GM21717 (cell line): ENCODE measurements at regions not wholly inside any gene's neighbourhood (a gene's known extent, or its start where the extent isn't known, plus 50 kb on each side); places are given as distances from the start of the nearest gene placed in this dataset.

Experiments used
- ATAC-seq: cut with Tn5 transposase; IDR thresholded peaks from one replicate; pipeline ENCODE4 v1.9.1; 2021; ENCODE audit warnings: mild to moderate bottlenecking, moderate library complexity; ENCODE audit not compliant: unreplicated experiment

- ATAC-seq: no peak
These were observed 90.7 kb upstream of the IL12B start for GRCh38 chr5:159420940-159421339.

DNA sequence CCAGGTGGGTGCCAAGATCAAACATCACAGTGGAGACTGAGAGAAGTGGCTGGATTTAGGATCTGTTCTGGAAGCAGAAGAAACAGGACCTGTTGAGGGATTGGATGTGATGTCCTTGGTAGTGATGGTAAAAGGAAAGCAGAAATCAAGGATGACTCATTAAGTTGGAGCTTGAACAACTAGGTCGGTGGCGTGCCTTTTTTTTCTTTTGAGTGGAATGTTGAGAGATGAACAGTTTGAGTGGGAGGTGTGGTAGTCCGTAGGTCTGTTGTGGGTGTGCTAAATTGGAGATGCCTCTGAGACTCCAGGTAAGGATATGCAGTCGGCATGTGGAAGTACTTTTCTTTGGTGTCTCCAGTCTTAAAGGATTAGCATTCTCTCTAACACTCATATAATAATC, 92.1 kb upstream of the IL12B start:
- ATAC-seq: no peak

- no peak for ATAC-seq
These were observed 92.6 kb upstream of the IL12B start for GRCh38 chr5:159422910-159423309.

- no peak for ATAC-seq
These were observed 93.8 kb upstream of the IL12B start for GRCh38 chr5:159424123-159424522.

GRCh38 chr5:159426694-159427093, 96.4 kb upstream of the IL12B start:
- peak; percentile 31 for ATAC-seq

DNA sequence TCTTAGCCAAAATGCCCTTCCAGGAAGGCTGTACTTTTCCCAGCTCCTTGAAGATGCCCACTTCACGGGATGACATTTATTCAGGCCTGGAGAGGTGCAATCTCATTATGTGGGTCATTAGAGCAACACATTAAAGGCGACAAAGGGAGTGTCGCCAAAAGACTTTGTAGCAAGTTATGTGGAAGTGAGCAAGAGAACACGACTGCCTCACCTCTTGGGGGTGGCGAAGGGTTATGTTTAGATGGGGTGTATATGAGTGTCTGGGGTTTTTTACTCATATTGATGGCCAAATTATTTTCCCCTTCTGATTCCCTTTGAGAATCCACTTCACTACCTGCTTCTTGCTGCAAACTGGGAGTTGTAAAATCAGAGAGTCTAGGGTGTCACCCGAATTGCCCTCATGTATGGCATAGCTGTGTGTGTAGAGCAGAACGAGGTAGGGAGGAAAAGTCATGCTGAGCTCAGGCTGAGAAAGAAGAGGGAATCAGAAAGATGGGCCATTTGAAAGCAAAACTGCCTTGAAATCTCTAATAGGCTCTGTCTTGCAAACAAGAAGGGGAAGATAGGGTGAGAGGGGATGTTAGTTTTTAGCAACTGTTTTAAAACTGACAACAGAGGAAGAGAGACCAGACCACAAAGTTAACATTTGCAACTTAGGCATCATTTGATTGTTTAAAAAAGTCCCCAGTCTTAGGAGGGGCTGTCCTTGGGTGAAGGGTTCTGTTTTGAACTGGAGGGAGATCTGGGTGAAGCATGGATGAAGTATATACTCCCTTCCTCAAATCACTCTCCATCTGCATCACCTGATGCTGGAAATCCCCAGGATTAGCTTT, 97.1 kb upstream of the IL12B start:
- ATAC-seq: peak; percentile 77

- peak; percentile 27 for ATAC-seq
These were observed 100.2 kb upstream of the IL12B start for GRCh38 chr5:159430361-159431012.

DNA sequence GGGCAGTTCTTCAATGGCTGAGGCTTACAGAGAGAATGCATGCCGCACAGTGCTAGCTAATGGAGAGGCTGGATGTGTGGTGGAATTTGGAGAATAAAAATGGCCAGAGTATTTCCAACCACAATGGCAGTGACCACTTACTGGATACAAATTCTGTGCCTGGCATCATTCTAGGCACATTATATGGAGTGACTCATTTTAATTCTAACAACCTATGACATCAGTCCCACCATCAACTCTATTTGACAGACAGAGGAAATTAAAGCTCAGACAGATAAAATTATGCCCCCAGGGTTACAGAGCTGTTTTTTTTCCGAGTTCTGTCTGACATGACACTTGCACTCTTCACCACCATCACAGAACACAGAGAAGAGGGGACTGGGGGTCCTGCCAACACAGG, 105.6 kb upstream of the IL12B start:
- ATAC-seq: no peak

DNA sequence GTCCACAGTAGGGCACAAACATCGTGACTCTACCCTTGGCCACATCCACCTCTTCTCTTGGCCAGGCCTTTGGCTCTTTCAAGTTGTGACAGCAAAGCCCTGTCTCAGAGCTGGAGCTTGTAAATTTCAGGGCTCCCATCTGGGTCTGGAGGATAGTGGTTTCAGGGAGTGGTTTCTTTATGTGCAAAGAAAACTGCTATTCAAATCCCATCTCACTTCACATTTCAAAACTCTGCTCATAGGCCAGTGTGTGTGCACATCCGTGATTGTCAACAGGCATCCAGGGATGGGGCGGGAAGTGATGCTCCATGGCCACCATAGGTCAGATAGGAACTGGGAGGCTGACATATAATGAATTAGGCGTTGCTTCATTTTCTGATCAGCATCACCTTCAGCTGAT, 107.8 kb upstream of the IL12B start:
- no peak for ATAC-seq

DNA sequence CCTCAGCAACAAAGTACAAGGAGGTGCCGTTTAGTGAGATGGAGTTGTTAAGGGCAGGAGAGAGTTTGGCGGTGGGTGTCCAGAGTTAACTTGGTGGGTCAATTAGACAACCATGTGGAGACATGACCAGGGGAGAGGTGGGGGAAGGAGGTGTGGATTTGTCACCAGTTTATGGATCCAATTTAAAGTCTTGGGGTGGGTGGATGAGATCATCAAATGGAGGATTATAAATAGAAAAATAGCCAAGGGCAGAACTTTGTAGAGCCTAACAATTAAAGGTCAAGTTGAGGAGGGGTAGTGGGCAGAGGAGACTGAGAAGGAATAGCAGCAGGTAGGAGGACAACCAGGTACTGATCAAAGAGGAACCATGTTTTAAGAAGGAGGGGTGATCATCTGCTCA, 108.7 kb upstream of the IL12B start:
- ATAC-seq: no peak

GRCh38 chr5:159440235-159440634, 109.9 kb upstream of the IL12B start:
- no peak for ATAC-seq

DNA sequence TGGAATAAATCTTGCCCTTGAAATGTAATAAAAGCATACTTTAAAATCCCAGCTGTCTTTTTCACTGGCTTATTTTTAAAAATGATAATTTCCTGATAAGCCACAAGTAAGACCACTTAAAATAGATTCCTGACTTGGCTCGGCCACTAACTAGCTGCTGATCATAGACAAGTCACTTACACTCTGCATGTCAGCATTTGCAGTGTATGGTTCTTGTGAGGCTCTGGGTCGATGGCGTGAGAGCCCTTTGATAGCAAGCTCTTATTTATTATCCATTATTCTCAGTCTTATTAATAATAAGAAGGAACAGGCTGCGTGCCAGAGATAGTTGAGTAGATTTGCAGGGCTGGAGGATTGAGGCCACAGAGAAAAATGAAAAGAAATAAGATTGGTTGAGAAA, 110.7 kb upstream of the IL12B start:
- no peak for ATAC-seq

DNA sequence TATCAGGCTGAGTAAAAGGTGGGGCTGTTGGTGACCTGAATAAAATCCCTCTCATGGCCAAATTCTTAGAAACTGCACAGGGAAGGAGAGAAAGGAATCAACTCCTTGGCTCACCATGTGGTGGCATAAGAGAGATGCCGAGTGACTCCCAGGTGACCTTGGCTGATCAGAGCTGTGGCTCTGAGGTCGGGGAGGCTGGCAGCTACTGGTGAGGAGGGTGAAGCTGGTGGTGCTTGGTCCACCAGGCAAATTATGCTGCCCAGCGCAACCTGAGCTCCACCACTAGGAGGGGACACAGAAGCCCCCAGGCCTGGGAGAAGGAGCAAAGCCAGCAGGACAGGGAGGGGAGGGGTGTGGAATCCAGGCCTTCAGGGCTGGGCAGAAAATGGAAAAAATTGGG, 111.2 kb upstream of the IL12B start:
- ATAC-seq: no peak

DNA sequence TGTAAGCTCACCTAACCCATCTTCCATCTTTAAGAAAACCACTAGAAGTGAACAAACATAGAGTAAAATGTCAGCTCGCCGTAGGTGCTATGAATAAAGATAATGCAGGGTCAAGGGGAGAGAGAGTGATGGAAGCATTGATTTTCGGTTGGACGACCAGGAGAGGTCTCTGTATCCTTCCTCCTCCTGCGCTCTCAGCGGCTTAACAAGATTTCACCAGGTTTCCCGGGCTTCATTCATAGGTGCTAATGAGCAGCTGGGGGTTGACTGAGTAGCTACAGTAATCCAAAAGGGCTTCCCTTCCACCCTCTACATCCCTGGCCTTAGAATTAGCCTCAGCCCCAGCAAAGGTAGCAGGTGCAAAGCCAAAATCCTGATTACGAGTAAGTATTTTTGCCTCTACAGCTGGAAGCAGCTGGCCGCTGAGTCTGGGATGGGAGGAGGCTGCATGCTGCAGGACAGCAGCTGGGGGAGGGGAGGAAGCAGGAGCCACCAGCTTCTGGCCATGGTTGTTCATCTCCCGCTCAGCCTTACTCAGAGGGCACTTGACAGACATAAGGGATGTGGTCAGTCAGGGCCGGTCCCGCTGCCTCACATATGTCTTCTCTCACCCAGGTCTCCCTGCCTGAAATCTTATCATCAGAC, 112.0 kb upstream of the IL12B start:
- ATAC-seq: no peak

DNA sequence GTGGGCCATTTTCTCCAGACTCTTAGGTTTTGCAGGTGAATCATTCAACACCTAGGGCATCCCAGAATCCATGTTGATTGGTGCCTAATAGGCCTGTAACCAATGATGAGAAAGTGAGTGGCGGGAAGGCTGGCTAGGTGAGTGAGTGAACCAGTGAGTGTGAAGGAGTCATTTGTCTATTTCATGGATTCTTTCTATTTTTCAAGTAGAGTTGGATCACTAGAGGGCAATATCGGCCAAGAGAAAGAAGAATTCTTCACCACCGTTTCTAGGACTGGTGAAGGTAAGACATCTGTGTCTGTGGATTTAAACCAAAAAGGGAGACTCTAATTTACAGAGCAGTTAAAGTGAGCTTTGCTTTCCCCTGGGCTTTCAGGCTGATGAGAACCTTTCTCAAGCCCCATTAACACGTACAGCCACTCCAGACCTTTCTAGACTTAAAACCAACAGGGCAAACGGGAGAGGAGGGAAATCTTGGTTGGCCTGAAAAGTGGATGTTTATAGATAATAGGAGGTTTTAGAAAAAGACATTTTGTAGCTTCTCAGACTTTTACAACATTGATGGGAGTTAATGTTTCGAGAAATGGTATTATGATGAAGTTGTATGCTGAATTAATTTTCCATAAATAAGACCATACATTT, 114.3 kb upstream of the IL12B start:
- no peak for ATAC-seq

DNA sequence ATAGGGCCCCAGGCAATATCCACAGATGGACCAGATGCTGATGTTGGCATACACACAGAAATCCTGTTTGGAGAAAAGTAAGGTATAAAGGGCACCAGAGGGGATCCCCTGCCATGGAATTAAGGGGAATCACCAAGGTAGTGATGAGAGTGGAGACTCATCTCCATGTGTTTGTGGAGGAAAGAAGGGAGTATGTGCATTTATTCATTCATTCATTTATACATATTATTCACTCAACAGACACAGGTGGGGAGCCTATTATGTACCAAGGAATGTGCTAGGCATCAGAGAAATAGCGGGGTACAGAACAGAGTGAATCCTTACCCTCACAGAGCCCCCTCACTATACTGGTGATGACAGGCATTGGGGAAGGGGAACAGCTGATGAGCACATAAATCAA, 116.8 kb upstream of the IL12B start:
- no peak for ATAC-seq

- no peak for ATAC-seq
These were observed 118.6 kb upstream of the IL12B start for GRCh38 chr5:159448841-159449407.

DNA sequence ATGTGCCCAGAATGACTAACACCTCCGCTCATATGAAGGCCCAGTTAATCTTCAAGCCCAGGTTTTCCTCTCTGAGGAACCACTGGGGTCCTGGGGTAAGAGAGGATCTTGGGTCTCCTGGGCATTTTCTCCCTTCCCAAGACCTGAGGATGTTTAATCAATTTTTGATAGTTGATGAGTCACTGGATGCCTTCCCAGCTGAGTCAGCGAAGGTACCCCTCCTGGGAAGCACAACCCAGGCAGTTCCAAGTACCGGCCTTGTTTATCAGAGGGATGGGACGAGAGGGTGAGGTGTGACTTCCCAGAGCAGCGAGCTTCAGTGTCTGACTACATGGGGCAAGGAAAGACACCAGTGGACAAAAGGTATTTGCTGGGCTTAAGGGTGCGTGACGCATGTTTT, 119.6 kb upstream of the IL12B start:
- ATAC-seq: no peak

DNA sequence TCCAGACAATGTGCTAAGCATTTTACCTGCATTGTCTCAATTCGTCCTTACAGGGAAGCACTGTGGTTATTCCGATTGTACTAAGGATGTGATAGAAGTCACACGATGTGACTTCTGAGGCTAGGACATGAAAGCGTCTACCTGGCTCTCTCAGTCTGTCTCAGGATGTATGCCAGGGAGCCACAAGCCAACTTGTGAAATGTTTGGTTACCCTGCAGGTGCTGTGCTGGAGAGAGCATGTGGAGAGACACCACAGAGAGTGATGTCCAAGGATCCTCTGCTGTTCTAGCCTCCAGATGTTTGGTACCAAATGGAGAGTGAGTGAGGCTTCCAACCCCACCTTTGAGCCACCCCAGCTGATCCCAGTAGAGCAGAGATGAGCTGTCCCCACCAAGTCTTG, 120.1 kb upstream of the IL12B start:
- ATAC-seq: no peak

DNA sequence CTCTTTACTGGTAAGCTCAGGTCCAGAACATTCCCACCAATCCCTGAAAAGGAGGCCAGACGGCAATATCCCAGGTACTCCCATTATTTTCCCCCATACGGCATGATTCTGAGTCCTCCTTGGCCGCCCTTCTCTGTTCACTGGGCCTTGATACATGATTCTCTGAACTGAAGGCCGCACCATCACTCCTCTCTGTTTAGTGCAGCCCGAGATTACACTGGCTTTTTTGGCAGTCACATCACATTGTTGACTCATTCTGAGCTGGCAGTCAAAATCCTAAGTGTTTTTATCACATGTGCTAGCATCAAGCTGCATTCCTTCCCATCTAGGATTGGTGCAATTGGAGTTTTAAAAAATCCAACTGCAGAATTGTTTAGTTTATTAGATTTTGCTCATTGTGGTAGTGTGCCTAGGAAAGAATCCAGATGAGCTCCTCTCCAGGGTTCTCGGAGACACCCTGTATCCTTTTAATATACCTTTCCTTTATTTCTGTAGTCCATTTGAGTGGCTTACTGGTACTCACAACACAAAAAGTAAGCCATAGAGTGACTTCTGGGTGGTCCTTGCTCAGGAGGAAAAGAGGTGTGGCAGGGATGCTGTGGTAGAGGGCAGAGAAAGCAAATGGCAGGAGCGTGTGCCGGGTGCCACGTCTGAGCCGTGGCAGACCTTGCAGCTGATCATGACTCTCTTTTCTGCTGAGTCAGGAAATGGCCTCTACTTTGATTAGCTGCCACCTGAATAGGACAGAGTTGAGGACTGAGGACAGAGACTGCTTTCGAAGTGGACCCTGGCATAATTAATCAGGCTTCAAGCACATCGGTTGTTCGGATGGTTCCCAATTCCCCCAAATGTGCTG, 121.1 kb upstream of the IL12B start:
- no peak for ATAC-seq
